ENCODE measurements at regions not wholly inside any gene's neighbourhood (a gene's known extent, or its start where the extent isn't known, plus 50 kb on each side); places are given as distances from the start of the nearest gene placed in this dataset.

GRCh38 chr4:11328401-11328800 is 100.3 kb downstream of the HS3ST1 start:
- no peak overlapping the region for H3K4me3 ChIP-seq (ENCODE audit: low read length, poor library complexity, severe bottlenecking)
- peaks cover 6% of the 10 kb centered on the region; the same call in 1 of the 2 replicates for H3K36me3 ChIP-seq (ENCODE audit: insufficient read depth, low read length)
- no peak overlapping the region for H2AFZ ChIP-seq (ENCODE audit: low read length)
- TF ChIP-seq CTCF (conservative IDR thresholded peaks at IDR 0.05; ENCODE audit: low read length), result no peak
- TF ChIP-seq EZH2phosphoT487 (IDR thresholded peaks at IDR 0.05; ENCODE audit: borderline replicate concordance), result no peak
- no peaks in the 10 kb centered on the region for H3K79me2 ChIP-seq (ENCODE audit: insufficient read depth, low read length)
- H3K4me2 ChIP-seq (ENCODE audit: low read depth, low read length, poor library complexity, severe bottlenecking), result no peak overlapping the region
- no peaks in the 10 kb centered on the region for H3K4me1 ChIP-seq (ENCODE audit: insufficient read depth, low read length, poor library complexity, severe bottlenecking)
- H3K27me3 ChIP-seq (ENCODE audit: insufficient read depth, low read length, poor library complexity, severe bottlenecking), result no peaks in the 10 kb centered on the region
- H3F3A ChIP-seq (ENCODE audit: low read depth), result no peaks in the 10 kb centered on the region
- H4K20me1 ChIP-seq (ENCODE audit: insufficient read depth, low read length, poor library complexity, severe bottlenecking), result no peaks in the 10 kb centered on the region
- H3K9me3 ChIP-seq (ENCODE audit: insufficient read depth, low read depth, low read length), result no peaks in the 10 kb centered on the region; the same call in 1 of the 2 replicates
- no peak overlapping the region for H3K9ac ChIP-seq (ENCODE audit: low read depth, low read length, poor library complexity, severe bottlenecking)
- no peaks in the 10 kb centered on the region for H3K9me2 ChIP-seq (replicated peaks; ENCODE audit: low read depth, low read length)

DNA sequence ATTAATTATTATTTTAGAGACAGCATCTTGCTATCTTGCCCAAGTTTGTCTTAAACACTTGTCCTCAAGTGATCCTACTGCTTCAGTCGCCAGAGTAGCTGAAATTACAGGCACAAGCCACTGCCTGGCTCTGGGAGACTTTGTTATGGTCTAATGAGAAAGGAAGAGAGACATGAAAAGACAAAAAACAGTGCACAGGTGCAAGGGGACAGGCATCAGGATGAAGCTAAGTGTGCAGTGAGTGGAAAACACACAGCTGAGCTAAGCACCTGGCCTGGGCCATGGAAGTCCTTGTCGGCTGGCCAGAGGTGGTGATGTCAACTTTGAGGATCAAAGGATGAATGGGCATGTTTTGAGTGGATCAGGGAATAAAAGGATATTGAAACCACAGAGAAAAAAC is 102.7 kb downstream of the HS3ST1 start:
- Histone ChIP-seq H3K9me2 (replicated peaks; ENCODE audit: low read depth, low read length) (no peaks in the 10 kb centered on the region), H3K36me3 (ENCODE audit: insufficient read depth, low read length) (no peaks in the 10 kb centered on the region), H2AFZ (ENCODE audit: low read length) (no peak overlapping the region), H3K27me3 (ENCODE audit: insufficient read depth, low read length, poor library complexity, severe bottlenecking) (no peaks in the 10 kb centered on the region), H3K4me1 (ENCODE audit: insufficient read depth, low read length, poor library complexity, severe bottlenecking) (no peaks in the 10 kb centered on the region), H4K20me1 (ENCODE audit: insufficient read depth, low read length, poor library complexity, severe bottlenecking) (no peaks in the 10 kb centered on the region), H3K9me3 (ENCODE audit: insufficient read depth, low read depth, low read length) (peaks cover 8% of the 10 kb centered on the region; the same call in 1 of the 2 replicates), H3K79me2 (ENCODE audit: insufficient read depth, low read length) (no peaks in the 10 kb centered on the region), H3F3A (ENCODE audit: low read depth) (no peaks in the 10 kb centered on the region), H3K9ac (ENCODE audit: low read depth, low read length, poor library complexity, severe bottlenecking) (no peak overlapping the region), H3K4me3 (ENCODE audit: low read length, poor library complexity, severe bottlenecking) (no peak overlapping the region), H3K4me2 (ENCODE audit: low read depth, low read length, poor library complexity, severe bottlenecking) (no peak overlapping the region)
- no peak for TF ChIP-seq EZH2phosphoT487 (IDR thresholded peaks at IDR 0.05; ENCODE audit: borderline replicate concordance)
- no peak for TF ChIP-seq CTCF (conservative IDR thresholded peaks at IDR 0.05; ENCODE audit: low read length)

GRCh38 chr4:11323771-11324170 is 104.9 kb downstream of the HS3ST1 start:
- TF ChIP-seq CTCF (conservative IDR thresholded peaks at IDR 0.05; ENCODE audit: low read length) (no peak), EZH2phosphoT487 (IDR thresholded peaks at IDR 0.05; ENCODE audit: borderline replicate concordance) (no peak)
- H3F3A ChIP-seq (ENCODE audit: low read depth), result no peaks in the 10 kb centered on the region

More at GRCh38 chr4:11323771-11324170, 104.9 kb downstream of the HS3ST1 start:
- no peaks in the 10 kb centered on the region for H3K4me1 ChIP-seq (ENCODE audit: insufficient read depth, low read length, poor library complexity, severe bottlenecking)
- no peaks in the 10 kb centered on the region for H3K9me2 ChIP-seq (replicated peaks; ENCODE audit: low read depth, low read length)
- no peak overlapping the region for H3K9ac ChIP-seq (ENCODE audit: low read depth, low read length, poor library complexity, severe bottlenecking)
- no peak overlapping the region for H3K4me2 ChIP-seq (ENCODE audit: low read depth, low read length, poor library complexity, severe bottlenecking)
- no peaks in the 10 kb centered on the region for H3K79me2 ChIP-seq (ENCODE audit: insufficient read depth, low read length)
- H4K20me1 ChIP-seq (ENCODE audit: insufficient read depth, low read length, poor library complexity, severe bottlenecking), result no peaks in the 10 kb centered on the region
- H3K36me3 ChIP-seq (ENCODE audit: insufficient read depth, low read length), result no peaks in the 10 kb centered on the region
- no peak overlapping the region for H3K4me3 ChIP-seq (ENCODE audit: low read length, poor library complexity, severe bottlenecking)
- no peak overlapping the region for H2AFZ ChIP-seq (ENCODE audit: low read length)
- peaks cover 8% of the 10 kb centered on the region; the same call in 1 of the 2 replicates for H3K9me3 ChIP-seq (ENCODE audit: insufficient read depth, low read depth, low read length)
- no peaks in the 10 kb centered on the region for H3K27me3 ChIP-seq (ENCODE audit: insufficient read depth, low read length, poor library complexity, severe bottlenecking)

All from Loucy (cell line).